SKM-1 (cell line): ENCODE measurements at regions not wholly inside any gene's neighbourhood (a gene's known extent, or its start where the extent isn't known, plus 50 kb on each side); places are given as distances from the start of the nearest gene placed in this dataset.
"Not testable (repeated sequence)": the region's sequence is repeated elsewhere in the genome, so short reads cannot be mapped to it uniquely, and the experiment has no call there.

Experiments used
- DNase-seq: peaks from one replicate; lab custom pipeline; 2025; ENCODE audit not compliant: unreplicated experiment; lab: John Stamatoyannopoulos, UW

DNA sequence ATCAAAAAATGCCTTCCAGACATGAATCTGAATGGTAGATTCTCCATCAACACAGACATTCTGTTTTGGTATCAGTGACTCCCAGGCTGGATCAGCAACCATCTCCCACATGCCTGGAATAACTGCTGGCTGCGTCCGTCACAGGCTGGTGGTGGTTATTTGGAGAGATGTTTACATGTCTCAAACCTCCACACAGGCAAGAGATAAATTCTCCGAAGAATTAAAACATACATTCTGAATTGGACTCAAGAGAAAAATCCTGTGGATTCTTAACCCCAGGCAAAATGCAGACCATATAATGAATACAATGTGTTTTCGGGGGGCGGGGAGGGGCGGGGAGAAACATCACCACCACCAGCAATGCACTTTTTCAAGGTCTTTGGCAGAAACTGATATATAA lies 108.2 kb downstream of the THBS2 start:
- DNase-seq, result no peak

DNA sequence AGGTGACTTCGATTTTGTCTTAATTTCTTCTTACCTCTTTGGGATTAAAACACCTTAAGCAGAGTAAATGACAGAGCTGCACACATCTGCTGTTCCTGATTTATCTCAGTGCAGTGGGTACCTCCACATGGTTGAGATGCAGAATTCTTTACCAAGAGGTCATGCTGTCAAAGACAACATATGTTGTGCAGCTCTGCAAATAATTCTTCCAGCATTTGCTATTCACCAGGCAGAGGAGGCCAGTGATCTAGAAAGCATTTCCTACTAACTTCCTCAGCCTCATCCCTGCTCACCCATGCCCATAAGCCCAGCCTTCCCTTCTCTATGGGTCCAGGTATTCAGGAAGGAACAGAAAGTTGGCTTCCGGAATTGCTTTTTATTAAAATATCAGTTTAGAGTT lies 109.3 kb downstream of the THBS2 start:
- no peak for DNase-seq

GRCh38 chr6:169142538-169142844 lies 111.2 kb downstream of the THBS2 start:
- DNase-seq, result no peak

GRCh38 chr6:169141671-169142537 lies 111.7 kb downstream of the THBS2 start:
- peak; percentile 40 for DNase-seq

DNA sequence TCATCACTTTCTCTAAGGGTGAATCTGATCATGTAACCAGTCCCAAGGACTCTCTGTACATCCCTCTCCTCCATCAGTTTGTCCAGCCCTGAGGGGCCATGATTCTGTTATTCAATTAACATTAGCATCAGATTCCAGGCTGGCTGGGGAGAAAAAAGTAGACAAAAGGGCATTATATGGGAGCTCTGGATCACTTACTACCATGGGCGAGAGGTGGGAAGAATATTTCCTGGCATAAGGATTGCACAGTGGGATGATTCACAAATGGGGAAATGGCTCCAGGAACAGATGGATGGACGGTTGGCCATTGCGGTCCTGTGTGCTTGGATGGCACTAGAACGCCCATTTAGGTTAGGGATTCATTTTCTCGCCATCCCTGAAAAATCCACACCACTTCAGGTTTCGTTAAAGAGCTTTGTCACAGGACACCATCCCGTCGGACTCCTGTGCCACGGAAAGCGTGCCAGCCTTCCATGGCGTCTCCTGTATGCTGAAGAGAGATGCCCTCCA lies 112.6 kb downstream of the THBS2 start:
- DNase-seq, result no peak

DNA sequence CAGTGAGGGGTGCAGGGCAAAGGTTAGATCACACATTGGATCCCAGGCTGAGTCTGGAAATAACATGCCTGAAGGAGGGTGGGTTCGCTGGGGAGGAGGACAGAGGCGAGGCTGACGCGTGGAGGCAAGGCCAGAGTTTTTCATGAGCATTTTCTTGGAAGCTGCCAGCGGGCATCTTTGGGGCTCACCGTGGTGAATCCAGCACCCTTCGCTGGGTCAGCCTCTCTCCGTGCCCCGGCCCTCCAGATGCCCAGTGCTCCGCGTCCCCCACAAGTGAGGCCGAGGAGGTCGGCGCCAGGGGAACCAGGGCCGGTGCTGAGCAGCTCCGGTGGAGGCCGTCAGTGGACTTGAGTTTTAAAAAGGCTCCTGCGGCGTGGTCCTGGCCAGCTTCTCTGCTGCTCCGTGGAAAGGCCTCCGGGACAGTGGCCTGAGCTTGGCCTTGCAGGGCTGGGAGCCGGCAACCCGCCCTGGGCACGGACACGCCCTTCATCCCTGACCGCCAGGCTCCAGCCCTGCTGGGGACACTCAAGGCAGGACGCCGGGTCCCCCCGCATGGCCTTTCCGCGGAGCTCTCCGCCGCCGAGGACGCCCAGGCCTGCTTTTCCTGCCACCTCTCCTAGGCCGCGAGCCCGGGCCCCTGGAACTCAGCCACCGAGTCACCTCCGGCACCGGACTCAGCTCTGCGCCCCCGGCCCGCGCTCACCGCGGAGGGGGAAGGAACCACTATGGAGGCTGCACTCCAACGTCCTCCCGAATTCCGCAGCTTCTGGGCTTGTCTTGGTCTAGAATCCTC lies 114.3 kb downstream of the THBS2 start:
- DNase-seq, result no peak

DNA sequence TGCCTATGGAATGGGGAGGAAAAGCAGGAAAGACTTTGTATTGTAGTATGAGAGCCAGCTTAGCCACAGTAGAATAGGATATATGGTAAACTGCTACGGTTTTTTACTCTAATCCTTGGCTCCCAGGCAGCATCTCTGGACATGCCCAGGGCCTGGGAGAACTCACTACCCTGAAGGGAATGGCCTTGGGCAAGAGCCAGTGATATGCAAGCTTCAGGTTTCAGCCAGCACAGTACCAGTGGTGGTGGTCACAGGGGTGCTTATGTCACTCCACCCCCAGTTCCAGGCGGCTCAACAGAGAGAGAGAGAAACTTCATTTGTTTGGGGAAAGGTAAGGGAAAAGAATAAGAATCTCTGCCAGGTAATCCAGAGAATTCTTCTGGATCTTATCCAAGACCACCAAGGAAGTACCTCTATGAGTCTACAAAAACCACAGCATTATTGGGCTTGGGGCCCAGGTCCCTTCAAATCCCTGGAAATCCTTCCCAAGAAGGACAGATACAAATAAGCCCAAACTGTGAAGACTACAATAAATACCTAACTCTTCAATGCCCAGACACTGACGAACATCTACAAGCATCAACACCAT lies 121.2 kb downstream of the THBS2 start:
- DNase-seq, result no peak

GRCh38 chr6:169131390-169131789 lies 122.3 kb downstream of the THBS2 start:
- no peak for DNase-seq

DNA sequence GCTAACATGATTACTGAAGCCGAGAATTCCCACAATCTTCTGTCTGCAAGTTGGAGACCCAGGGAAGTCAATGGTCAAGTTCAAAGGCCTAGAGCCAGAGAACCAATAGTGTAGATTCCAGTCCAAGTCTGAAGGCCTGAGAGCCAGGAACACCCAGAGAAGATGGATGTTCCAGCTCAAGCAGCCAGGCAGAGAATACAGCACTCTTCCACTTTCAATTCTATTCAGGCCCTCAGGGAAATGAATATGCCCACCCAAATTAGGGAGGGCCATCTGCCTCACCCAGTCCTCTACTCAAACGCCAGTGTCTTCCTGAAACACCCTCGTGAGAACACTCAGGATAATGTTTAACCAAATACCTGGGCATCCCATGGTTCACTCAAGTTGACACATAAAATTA lies 123.5 kb downstream of the THBS2 start:
- no peak for DNase-seq

DNA sequence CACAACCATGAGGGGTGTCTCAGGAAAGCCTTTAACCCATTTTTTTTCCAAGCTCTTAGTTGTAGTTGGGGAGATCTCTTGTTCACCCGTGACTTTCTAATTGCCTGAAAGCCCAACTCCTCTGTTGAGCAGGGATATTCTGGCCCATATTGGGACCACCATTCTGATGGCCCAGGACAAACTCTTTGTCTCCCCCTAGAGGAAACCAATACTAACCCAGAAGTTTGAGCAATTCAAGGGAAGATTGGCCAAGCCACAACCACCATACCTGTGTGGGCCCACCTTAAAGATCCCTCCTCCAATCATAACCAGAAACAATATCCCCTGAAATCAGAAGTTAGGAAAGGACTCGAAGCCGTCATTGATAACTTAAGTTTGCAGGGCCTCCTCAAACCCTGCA lies 132.6 kb downstream of the THBS2 start:
- DNase-seq, result no peak

DNA sequence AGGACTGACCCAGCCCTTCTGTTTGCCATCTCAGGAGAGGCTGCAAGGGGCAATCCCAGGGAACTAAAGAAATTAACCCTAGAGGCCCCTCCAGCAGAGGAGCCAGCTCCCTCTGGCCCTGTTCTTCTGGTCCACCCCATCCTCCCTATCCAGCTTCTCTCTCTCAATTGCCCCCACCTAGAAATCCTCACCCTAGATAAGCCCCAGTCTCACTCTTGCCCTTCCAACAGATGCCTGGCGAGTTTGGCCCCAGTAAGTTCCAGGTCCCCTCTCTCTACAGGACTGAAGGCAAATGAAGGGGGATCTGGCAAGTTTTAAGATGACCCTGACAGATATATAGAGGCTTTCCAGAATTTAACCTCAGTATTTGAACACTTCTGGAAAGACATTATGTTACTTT lies 134.0 kb downstream of the THBS2 start:
- no peak for DNase-seq

DNA sequence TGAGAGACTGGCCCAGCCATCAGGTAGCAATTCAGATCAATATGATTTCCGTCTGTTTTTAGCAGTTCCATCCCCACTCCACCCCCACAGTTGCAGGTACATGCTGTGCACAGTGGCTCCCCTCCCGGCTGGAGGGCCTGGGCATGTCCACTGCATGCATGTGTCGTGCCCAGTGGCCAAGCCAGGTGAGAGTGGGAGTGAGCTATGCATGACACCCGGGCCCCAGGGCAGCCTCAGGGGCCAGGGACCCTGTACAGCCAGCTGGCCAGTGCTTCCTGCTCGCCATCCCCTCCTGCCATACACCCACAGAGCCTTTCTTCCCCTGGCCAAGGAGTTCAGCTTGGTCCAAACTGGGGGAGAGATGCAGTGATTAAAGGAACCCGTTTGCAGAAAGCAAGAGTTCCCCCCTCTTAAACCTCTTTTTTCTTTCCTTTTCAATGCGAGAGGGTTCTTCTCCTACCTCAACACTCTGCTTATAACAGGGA lies 135.3 kb downstream of the THBS2 start:
- no peak for DNase-seq

- no peak for DNase-seq
These were observed 136.0 kb downstream of the THBS2 start for GRCh38 chr6:169117663-169118062.

GRCh38 chr6:169115632-169116031 lies 138.0 kb downstream of the THBS2 start:
- no peak for DNase-seq

DNA sequence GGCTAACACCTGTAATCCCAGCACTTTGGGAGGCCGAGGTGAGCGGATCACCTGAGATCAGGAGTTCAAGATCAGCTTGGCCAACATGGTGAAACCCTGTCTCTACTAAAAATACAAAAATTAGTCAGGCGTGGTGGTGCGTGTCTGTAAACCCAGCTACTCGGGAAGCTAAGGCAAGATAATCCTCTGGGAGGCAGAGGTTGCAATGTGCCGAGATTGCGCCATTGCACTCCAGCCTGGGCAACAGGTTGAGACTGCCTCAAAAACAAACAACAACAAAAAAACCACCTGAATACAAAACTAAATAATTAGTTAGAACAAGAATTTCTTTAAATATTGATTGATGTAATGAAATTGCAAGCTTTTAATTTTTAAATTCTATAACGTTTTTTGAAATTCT lies 139.0 kb downstream of the THBS2 start:
- DNase-seq, result not testable (repeated sequence)

DNA sequence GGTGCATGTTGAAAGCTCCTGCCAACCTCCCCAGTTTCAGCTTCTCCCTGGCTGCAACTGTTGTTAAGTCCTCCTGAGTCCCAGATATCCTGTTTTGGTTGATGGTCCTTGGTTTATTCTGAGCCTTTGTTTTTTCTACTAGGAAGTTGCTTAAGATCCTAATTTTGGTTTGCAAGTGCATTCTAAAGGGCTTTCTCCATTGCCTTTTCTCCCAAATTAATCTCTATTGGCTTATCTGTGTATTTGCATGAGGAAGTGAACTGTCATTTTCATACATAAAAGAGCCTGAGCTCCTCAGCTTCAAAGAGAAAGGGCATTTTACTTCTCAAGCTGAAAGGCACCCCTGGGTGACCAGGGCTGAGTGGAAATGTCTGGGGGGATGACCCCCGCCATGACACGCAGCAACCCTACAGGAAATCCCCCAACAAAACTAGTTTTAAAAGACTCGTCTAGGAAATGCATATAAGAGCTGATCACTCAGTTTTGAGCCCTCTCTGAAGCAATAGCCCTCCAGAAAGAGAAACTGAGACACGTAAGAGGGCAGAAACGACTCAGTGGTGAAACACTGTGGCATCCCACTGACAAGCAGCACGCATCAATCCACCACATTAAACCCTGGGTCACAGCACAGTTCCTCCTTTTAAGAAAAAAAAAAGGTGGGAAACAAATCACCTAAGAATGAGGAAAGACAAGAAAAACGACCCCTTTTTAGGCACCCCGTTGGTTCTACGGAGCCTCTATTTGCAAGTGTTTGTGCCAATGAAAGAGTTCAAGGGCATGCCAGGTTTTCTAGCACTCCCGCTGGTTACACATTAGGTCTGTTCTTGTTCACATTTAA lies 140.9 kb downstream of the THBS2 start:
- peak; percentile 55 for DNase-seq

DNA sequence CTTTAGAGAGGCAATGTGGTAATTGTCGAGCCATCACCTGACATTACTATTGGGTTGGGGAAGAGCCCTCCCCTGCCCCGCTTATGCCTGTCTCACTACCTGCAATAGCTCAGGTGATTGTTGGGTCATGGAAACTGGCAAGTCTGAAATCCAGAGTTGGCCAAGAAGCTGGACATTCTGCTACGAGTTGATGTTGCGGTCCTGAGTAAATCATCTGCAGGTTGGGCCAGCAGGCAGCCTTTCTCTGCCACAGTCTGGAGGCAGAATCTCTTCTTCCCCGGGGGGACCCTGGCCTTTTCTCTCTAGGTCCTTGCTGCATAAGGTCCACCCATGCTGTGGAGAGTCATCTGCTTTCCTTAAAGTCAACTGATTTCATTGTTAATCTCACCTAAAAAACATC lies 142.4 kb downstream of the THBS2 start:
- DNase-seq, result no peak

DNA sequence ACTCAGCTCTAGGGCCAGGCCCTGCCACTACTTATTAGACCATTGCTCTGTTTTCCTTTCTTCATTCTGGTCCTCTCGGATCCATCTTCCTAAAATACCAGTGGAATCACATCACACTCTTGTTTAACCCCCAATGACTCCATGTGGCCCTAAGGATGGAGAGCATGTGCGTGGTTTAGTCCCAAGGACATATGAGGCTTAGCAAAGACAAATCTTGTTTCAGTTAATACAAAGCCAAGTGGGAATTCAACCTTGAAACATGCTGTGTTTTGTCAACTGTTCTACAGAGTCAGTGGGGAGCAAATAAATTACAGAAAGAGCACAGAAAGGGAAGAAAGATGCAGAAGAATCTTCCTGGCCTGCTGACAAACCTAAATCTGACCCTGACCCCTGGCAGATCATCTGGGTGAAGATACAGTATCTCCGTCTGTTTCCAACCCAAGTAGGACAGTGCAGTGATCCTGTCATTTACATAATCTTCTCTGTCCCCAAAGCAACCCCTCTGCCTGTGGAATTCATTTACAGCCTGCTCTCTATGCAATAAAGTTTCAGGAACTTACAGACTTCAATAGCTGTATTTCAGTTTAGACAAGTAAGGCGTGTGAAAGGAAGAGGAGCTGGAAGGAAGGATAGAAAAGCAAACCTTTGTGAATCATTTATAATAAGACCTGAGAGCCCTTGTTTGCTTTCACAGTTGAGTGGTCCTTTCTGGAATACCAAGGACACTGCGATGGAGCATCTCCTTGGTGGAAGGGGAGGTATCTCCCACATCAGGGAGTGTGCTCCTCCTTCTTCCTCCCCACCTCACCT lies 144.0 kb downstream of the THBS2 start:
- no peak for DNase-seq

- DNase-seq, result no peak
These were observed 144.9 kb downstream of the THBS2 start for GRCh38 chr6:169108753-169109152.

- DNase-seq, result no peak
These were observed 147.5 kb downstream of the THBS2 start for GRCh38 chr6:169106176-169106575.
